ENCODE measurements at regions not wholly inside any gene's neighbourhood (a gene's known extent, or its start where the extent isn't known, plus 50 kb on each side); places are given as distances from the start of the nearest gene placed in this dataset.

GRCh38 chr22:48743601-48744282, 1083.9 kb downstream of the BRD1 start:
- TF ChIP-seq, protein P1, sequence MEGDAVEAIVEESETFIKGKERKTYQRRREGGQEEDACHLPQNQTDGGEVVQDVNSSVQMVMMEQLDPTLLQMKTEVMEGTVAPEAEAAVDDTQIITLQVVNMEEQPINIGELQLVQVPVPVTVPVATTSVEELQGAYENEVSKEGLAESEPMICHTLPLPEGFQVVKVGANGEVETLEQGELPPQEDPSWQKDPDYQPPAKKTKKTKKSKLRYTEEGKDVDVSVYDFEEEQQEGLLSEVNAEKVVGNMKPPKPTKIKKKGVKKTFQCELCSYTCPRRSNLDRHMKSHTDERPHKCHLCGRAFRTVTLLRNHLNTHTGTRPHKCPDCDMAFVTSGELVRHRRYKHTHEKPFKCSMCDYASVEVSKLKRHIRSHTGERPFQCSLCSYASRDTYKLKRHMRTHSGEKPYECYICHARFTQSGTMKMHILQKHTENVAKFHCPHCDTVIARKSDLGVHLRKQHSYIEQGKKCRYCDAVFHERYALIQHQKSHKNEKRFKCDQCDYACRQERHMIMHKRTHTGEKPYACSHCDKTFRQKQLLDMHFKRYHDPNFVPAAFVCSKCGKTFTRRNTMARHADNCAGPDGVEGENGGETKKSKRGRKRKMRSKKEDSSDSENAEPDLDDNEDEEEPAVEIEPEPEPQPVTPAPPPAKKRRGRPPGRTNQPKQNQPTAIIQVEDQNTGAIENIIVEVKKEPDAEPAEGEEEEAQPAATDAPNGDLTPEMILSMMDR (IDR thresholded peaks at IDR 0.05), result no peak
- TF ChIP-seq EZH2 (IDR thresholded peaks at IDR 0.05; ENCODE audit: borderline replicate concordance, insufficient read depth, low read depth, low read length, poor library complexity, severe bottlenecking), result no peak
